ENCODE measurements at regions not wholly inside any gene's neighbourhood (a gene's known extent, or its start where the extent isn't known, plus 50 kb on each side); places are given as distances from the start of the nearest gene placed in this dataset.

- H2BK5ac ChIP-seq (ENCODE audit: insufficient read length, low read length): no peak overlapping the region
- H3K27me3 ChIP-seq (ENCODE audit: insufficient read depth, low read length): peaks cover 12% of the 10 kb centered on the region; the same call in 1 of the 2 replicates
- H3K79me2 ChIP-seq (ENCODE audit: insufficient read depth, low read length): no peaks in the 10 kb centered on the region
- H3T11ph ChIP-seq (ENCODE audit: low read length): no peak overlapping the region
- no peak overlapping the region for H4K8ac ChIP-seq (replicated peaks; ENCODE audit: insufficient read length, low read depth, low read length)
- H3K9ac ChIP-seq (ENCODE audit: extremely low read depth, insufficient read length, low read length): no peak overlapping the region
- H3K79me1 ChIP-seq (ENCODE audit: insufficient read depth, low read depth, low read length, poor library complexity, severe bottlenecking): no peaks in the 10 kb centered on the region
- no peak overlapping the region for H2BK20ac ChIP-seq (ENCODE audit: low read depth, low read length, poor library complexity, severe bottlenecking)
- H4K20me1 ChIP-seq (ENCODE audit: control insufficient read depth, insufficient read depth, insufficient read length): no peaks in the 10 kb centered on the region
- H3K4me2 ChIP-seq (ENCODE audit: insufficient read depth, insufficient read length, low read length): no peak overlapping the region
- H3K36me3 Mint-ChIP-seq (ENCODE audit: insufficient read depth in 1 of 3, low read depth in 3 of 3): peaks cover 3 to 9% (median 6%) of the 10 kb centered on the region in 3 experiments; a peak in 6 of 7 replicates
- no peak for DNase-seq
- peaks cover 17 to 28% of the 10 kb centered on the region in 2 experiments for H3K4me1 Mint-ChIP-seq
- H2AFZ ChIP-seq (ENCODE audit: low read length): no peak overlapping the region
- H3K4me3 Mint-ChIP-seq: no peak overlapping the region
- H3K18ac ChIP-seq (ENCODE audit: insufficient read length, low read depth, low read length): no peak overlapping the region
- no peak overlapping the region for H2BK15ac ChIP-seq (ENCODE audit: low read depth, low read length)
- peaks cover 72% of the 10 kb centered on the region for H3K27me3 Mint-ChIP-seq (ENCODE audit: low read depth)
- no peak overlapping the region for H2BK120ac ChIP-seq (ENCODE audit: low read depth, low read length, poor library complexity, severe bottlenecking)
- no peak overlapping the region for H3K56ac ChIP-seq (ENCODE audit: insufficient read length, low read depth, low read length)
- no peak overlapping the region for H2BK12ac ChIP-seq (ENCODE audit: insufficient read length, low read depth, low read length)
- H4K91ac ChIP-seq (ENCODE audit: insufficient read length, low read depth, low read length): no peak overlapping the region
- no peak overlapping the region for H3K27ac ChIP-seq (ENCODE audit: insufficient read length, low read depth, low read length)
- no peak overlapping the region for H3K4ac ChIP-seq (ENCODE audit: low read depth, low read length)
- no peaks in the 10 kb centered on the region for H3K9me3 ChIP-seq (ENCODE audit: control insufficient read depth, low read depth, low read length)
- peaks cover 8% of the 10 kb centered on the region; the same call in 1 of the 2 replicates for H3K4me1 ChIP-seq (ENCODE audit: insufficient read depth, low read length)
- no peak overlapping the region for H3K23ac ChIP-seq (ENCODE audit: insufficient read length, low read depth, low read length)
- no peaks in the 10 kb centered on the region for H3K23me2 ChIP-seq (ENCODE audit: insufficient read length, low read depth, low read length, poor library complexity, severe bottlenecking)
- no peak overlapping the region for H4K5ac ChIP-seq (ENCODE audit: insufficient read length, low read depth, low read length)
- no CpG with 5 or more reads among the region's 6 CpGs for WGBS (ENCODE audit: extremely low coverage, insufficient read length, low lambda C conversion rate)
- no peak overlapping the region for H2AK5ac ChIP-seq (ENCODE audit: insufficient read length, low read length)
- H3K9me3 Mint-ChIP-seq: peaks cover 6% of the 10 kb centered on the region in 2 experiments
- TF ChIP-seq, protein P1, sequence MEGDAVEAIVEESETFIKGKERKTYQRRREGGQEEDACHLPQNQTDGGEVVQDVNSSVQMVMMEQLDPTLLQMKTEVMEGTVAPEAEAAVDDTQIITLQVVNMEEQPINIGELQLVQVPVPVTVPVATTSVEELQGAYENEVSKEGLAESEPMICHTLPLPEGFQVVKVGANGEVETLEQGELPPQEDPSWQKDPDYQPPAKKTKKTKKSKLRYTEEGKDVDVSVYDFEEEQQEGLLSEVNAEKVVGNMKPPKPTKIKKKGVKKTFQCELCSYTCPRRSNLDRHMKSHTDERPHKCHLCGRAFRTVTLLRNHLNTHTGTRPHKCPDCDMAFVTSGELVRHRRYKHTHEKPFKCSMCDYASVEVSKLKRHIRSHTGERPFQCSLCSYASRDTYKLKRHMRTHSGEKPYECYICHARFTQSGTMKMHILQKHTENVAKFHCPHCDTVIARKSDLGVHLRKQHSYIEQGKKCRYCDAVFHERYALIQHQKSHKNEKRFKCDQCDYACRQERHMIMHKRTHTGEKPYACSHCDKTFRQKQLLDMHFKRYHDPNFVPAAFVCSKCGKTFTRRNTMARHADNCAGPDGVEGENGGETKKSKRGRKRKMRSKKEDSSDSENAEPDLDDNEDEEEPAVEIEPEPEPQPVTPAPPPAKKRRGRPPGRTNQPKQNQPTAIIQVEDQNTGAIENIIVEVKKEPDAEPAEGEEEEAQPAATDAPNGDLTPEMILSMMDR (conservative IDR thresholded peaks at IDR 0.05): no peak
- H3K27ac Mint-ChIP-seq: no peak overlapping the region
- H3K14ac ChIP-seq (ENCODE audit: insufficient read depth, low read length): no peak overlapping the region
Measured at GRCh38 chr2:139367416-139367815, 587.2 kb upstream of the NXPH2 start.
